IMR-90 (cell line): ENCODE measurements at regions not wholly inside any gene's neighbourhood (a gene's known extent, or its start where the extent isn't known, plus 50 kb on each side); places are given as distances from the start of the nearest gene placed in this dataset.
"Not testable (repeated sequence)": the region's sequence is repeated elsewhere in the genome, so short reads cannot be mapped to it uniquely, and the experiment has no call there.

Experiments
- ATAC-seq: fragments of 200-7000 bp; cut with Tn5 transposase; 2 replicates; pipeline ENCODE4 v1.9.1; 2020; ENCODE audit warnings: low read depth, mild to moderate bottlenecking, moderate library complexity
- BruUV-seq: library from RNA; stranded (reverse); fragments of 400-500 nt; replicated peaks from 2 replicates; lab custom pipeline; 2021; lab: Mats Ljungman, UMichigan
- CTCF ChIA-PET: fragments of 300-600 bp; formaldehyde crosslinking; extraction: SDS; loops from one replicate; lab custom pipeline; 2021; ENCODE audit warnings: antibody characterized with exemption; lab: Yijun Ruan, JAX
- POLR2A ChIA-PET: fragments of 300-600 bp; sonication (Branson Sonifier 250); formaldehyde crosslinking; loops from one replicate; lab custom pipeline; 2022; ENCODE audit warnings: antibody characterized with exemption; ENCODE audit not compliant: unreplicated experiment; lab: Charles Lee
- DNase-seq: peaks from one replicate; pipeline ENCODE4 v3.0.0; 2013
- H2AFZ ChIP-seq: replicated peaks from 2 replicates; pipeline ENCODE3; 2013; ENCODE audit warnings: low read length, mild to moderate bottlenecking; ENCODE audit not compliant: poor library complexity
- H2AK5ac ChIP-seq: 2 replicates; pipeline ENCODE4 v1.6.1; 2013; ENCODE audit warnings: low read depth, low read length, inconsistent platforms
- H2AK9ac ChIP-seq: replicated peaks from 2 replicates; pipeline ENCODE3; 2013; ENCODE audit warnings: mild to moderate bottlenecking, low read depth, low read length, moderate library complexity; ENCODE audit not compliant: poor library complexity
- H2BK120ac ChIP-seq: 2 replicates; pipeline ENCODE4 v1.6.1; 2013; ENCODE audit warnings: low read depth, low read length, inconsistent platforms
- H2BK15ac ChIP-seq: 3 replicates; pipeline ENCODE4 v1.6.1; 2013; ENCODE audit warnings: low read depth, low read length, inconsistent platforms
- H2BK20ac ChIP-seq: 2 replicates; pipeline ENCODE4 v1.6.1; 2013; ENCODE audit warnings: low read depth, mild to moderate bottlenecking, inconsistent platforms, low read length, moderate library complexity
- H2BK5ac ChIP-seq: 2 replicates; pipeline ENCODE4 v1.6.1; 2013; ENCODE audit warnings: mild to moderate bottlenecking, low read depth, low read length, inconsistent platforms; ENCODE audit not compliant: poor library complexity, severe bottlenecking
- H3K14ac ChIP-seq: replicated peaks from 2 replicates; pipeline ENCODE4 v1.6.1; 2013; ENCODE audit warnings: low read depth, low read length, inconsistent platforms
- H3K18ac ChIP-seq: 2 replicates; pipeline ENCODE4 v1.6.1; 2013; ENCODE audit warnings: low read depth, low read length, control low read depth
- H3K23ac ChIP-seq: 2 replicates; pipeline ENCODE4 v1.6.1; 2013; ENCODE audit warnings: low read depth, low read length, inconsistent platforms
- H3K27ac ChIP-seq: 2 replicates; pipeline ENCODE4 v1.5.1; 2013; ENCODE audit warnings: mild to moderate bottlenecking, control low read depth, low read length; ENCODE audit not compliant: insufficient read depth
- H3K27me3 ChIP-seq: 2 replicates; pipeline ENCODE4 v1.6.1; 2013; ENCODE audit warnings: low read length; ENCODE audit not compliant: control insufficient read depth, insufficient read depth
- H3K36me3 ChIP-seq: 2 replicates; pipeline ENCODE4 v1.6.1; 2013; ENCODE audit warnings: low read length, mixed read lengths; ENCODE audit not compliant: control insufficient read depth, insufficient read depth
- H3K4ac ChIP-seq: 2 replicates; pipeline ENCODE4 v1.6.1; 2013; ENCODE audit warnings: low read depth, low read length, inconsistent platforms
- H3K4me1 ChIP-seq: 2 replicates; pipeline ENCODE4 v1.6.1; 2013; ENCODE audit warnings: low read length, mixed read lengths; ENCODE audit not compliant: control insufficient read depth, insufficient read depth
- H3K4me2 ChIP-seq: 2 replicates; pipeline ENCODE4 v1.6.1; 2013; ENCODE audit warnings: low read depth, mild to moderate bottlenecking, control low read depth, low read length, moderate library complexity
- H3K4me3 ChIP-seq: 2 replicates; pipeline ENCODE4 v1.5.1; 2013; ENCODE audit warnings: low read depth, mild to moderate bottlenecking, control low read depth, low read length, moderate library complexity; ENCODE audit not compliant: insufficient read depth
- H3K56ac ChIP-seq: 2 replicates; pipeline ENCODE4 v1.6.1; 2013; ENCODE audit warnings: low read length, inconsistent platforms; ENCODE audit not compliant: insufficient read depth; ENCODE audit errors: extremely low read depth
- H3K79me1 ChIP-seq, 2 experiments: 2 replicates each; pipeline ENCODE4 v1.6.1; 2013; ENCODE audit warnings: low read length in 2 of 2, inconsistent platforms in 1 of 2, low read depth in 1 of 2
- H3K9ac ChIP-seq: 2 replicates; pipeline ENCODE4 v1.6.1; 2013; ENCODE audit warnings: low read depth, low read length, control low read depth
- H3K9me1 ChIP-seq: 2 replicates; pipeline ENCODE4 v1.6.1; 2013; ENCODE audit warnings: low read length, inconsistent platforms; ENCODE audit not compliant: insufficient read depth
- H3K9me3 ChIP-seq: 2 replicates; pipeline ENCODE4 v1.6.1; 2013; ENCODE audit warnings: low read length; ENCODE audit not compliant: control insufficient read depth, insufficient read depth
- H4K20me1 ChIP-seq: 2 replicates; pipeline ENCODE4 v1.6.1; 2013; ENCODE audit warnings: low read length, inconsistent platforms; ENCODE audit not compliant: insufficient read depth
- H4K5ac ChIP-seq: 2 replicates; pipeline ENCODE4 v1.6.1; 2013; ENCODE audit warnings: mild to moderate bottlenecking, low read depth, low read length, control low read depth
- H4K8ac ChIP-seq, 2 experiments: 2 replicates each; pipeline ENCODE4 v1.6.1; 2013; ENCODE audit warnings: low read depth in 2 of 2, low read length in 2 of 2, control low read depth in 1 of 2, inconsistent platforms in 1 of 2
- H4K91ac ChIP-seq: 2 replicates; pipeline ENCODE4 v1.6.1; 2013; ENCODE audit warnings: low read depth, low read length, inconsistent platforms; ENCODE audit not compliant: insufficient read depth
- FOS ChIP-seq: fragments of 150-350 bp; IDR thresholded peaks from 2 replicates; pipeline ENCODE4 v1.6.1; 2016; ENCODE audit warnings: low read depth, low read length
- WGBS, 2 experiments: methylation state at CpG; one replicate each; pipeline versions ENCODE4 v1.1.5 to v1.1.7; 2013; ENCODE audit warnings: missing lambda C conversion rate in 2 of 2; ENCODE audit not compliant: insufficient read length in 1 of 2; ENCODE audit errors: extremely low coverage in 2 of 2; 5-methylcytosine and 5-hydroxymethylcytosine counted together
- dilution Hi-C: fragments of 300-500 bp; cut with HindIII; formaldehyde crosslinking; loops from one replicate; pipeline ENCODE4 v1.14.3; 2018; ENCODE audit warnings: low sequenced_read_pairs; ENCODE audit not compliant: unreplicated experiment
- in situ Hi-C: fragments of 300-500 bp; cut with MboI; formaldehyde crosslinking; loops from 3 replicates; pipeline ENCODE4 v1.14.3; 2019; ENCODE audit warnings: low sequenced_read_pairs, inconsistent platforms, mixed read lengths
- intact Hi-C: fragments of 100-400 bp; cut with micrococcal nuclease; formaldehyde crosslinking; loops from 2 replicates; pipeline ENCODE4 v1.10.0; 2022

DNA sequence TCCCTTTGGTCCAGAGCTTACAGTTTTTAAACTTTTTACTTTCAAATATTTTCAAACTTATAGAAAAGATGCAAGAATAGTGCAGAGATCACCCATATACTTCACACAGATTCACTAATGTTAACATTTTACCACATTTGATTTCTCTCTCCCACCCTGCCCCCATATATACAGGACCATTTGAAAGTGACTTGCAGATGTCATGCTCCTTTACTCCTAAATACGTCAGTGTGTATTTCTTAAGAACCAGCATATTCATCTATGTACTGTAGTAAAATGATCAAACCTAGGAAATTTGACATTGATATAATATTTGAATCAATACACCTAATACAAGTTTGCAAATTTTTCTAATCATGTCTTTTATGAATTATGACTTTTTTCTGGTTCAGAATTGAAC is 100.4 kb upstream of the CHD1 start:
- no CpG with 5 or more reads among the region's 1 CpG for WGBS, 2 experiments
- no peak overlapping the region for H3K9ac ChIP-seq
- ChIA-PET CTCF (interaction anchor here (1.3 kb wide), 1 partner anchor 122 kb away, joined by 3 read pairs; no protein-coding TSS in a partner anchor), POLR2A (no interaction called here)
- no peak overlapping the region for H3K56ac ChIP-seq
- no peak overlapping the region for H2BK120ac ChIP-seq
- no peak overlapping the region for H3K14ac ChIP-seq
- no peaks in the 10 kb centered on the region for H3K27me3 ChIP-seq
- no peaks in the 10 kb centered on the region for H3K79me1 ChIP-seq
- no peak overlapping the region for H3K4me3 ChIP-seq
- no peak overlapping the region for H4K8ac ChIP-seq
- peaks cover 4% of the 10 kb centered on the region; the same call in 1 of the 2 replicates for H3K4me1 ChIP-seq
- no peak overlapping the region for H3K27ac ChIP-seq
- dilution Hi-C loops (no loop called here), intact Hi-C loops (no loop called here), in situ Hi-C loops (no loop called here)
- no peak overlapping the region for H2BK15ac ChIP-seq
- no peak overlapping the region for H2AK5ac ChIP-seq
- H2BK20ac ChIP-seq = no peak overlapping the region
- ATAC-seq (no peak), DNase-seq (no peak)
- no peaks in the 10 kb centered on the region for H4K20me1 ChIP-seq
- no peak overlapping the region for H3K23ac ChIP-seq
- TF ChIP-seq FOS = no peak
- H3K36me3 ChIP-seq = no peaks in the 10 kb centered on the region
- no peak overlapping the region for H3K4me2 ChIP-seq
- no peak overlapping the region for H2BK5ac ChIP-seq
- H2AFZ ChIP-seq = no peak overlapping the region
- no peak overlapping the region for H3K18ac ChIP-seq
- no TSS peak for BruUV-seq
- no peak overlapping the region for H4K91ac ChIP-seq
- no peaks in the 10 kb centered on the region for H3K9me3 ChIP-seq
- H3K4ac ChIP-seq = no peak overlapping the region
- H2AK9ac ChIP-seq = no peak overlapping the region
- no peak overlapping the region for H4K5ac ChIP-seq
- no peaks in the 10 kb centered on the region for H3K9me1 ChIP-seq

DNA sequence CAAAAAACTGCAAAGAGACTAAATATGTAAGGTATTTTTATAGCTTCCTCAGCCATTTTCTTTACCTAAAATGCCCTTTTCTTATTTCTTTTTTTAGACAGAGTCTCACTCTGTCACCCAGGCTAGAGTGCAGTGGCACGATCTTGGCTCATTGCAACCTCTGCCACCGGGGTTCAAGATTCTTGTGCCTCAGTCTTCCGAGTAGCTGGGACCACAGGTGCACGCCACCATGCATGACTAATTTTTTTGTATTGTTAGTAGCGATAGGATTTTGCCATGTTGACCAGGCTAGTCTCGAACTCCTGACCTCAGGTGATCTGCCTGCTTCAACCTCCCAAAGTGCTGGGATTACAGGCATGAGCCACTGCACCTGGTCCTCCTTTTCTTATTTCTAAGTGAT is 99.4 kb upstream of the CHD1 start:
- H2AFZ ChIP-seq, H4K5ac ChIP-seq, POLR2A ChIA-PET, in situ Hi-C loops, H3K9ac ChIP-seq, H3K27ac ChIP-seq, H3K79me1 ChIP-seq, H2BK15ac ChIP-seq, H2BK20ac ChIP-seq, H3K4me2 ChIP-seq, H3K4me1 ChIP-seq, H3K27me3 ChIP-seq, H3K14ac ChIP-seq, H3K56ac ChIP-seq, DNase-seq, dilution Hi-C loops, H3K23ac ChIP-seq, intact Hi-C loops, H3K36me3 ChIP-seq, H2BK5ac ChIP-seq, H4K8ac ChIP-seq, H4K91ac ChIP-seq, H3K4ac ChIP-seq, H2BK120ac ChIP-seq, H3K18ac ChIP-seq, H4K20me1 ChIP-seq, H2AK9ac ChIP-seq, ATAC-seq, H2AK5ac ChIP-seq, H3K9me1 ChIP-seq, BruUV-seq, H3K4me3 ChIP-seq, H3K9me3 ChIP-seq: not testable (repeated sequence)
- CTCF ChIA-PET = interaction anchor here (1.3 kb wide), 1 partner anchor 121 kb away, joined by 3 read pairs; no protein-coding TSS in a partner anchor
- 80% methylated on average over 2 of the region's 6 CpGs; no CpG with 5 or more reads in 1 of the 2 experiments for WGBS, 2 experiments
